Endothelial cell of umbilical vein (primary cell): ENCODE measurements at regions not wholly inside any gene's neighbourhood (a gene's known extent, or its start where the extent isn't known, plus 50 kb on each side); places are given as distances from the start of the nearest gene placed in this dataset.

Experiments
- BruUV-seq: library from RNA; stranded (reverse); fragments of 400-500 nt; replicated peaks from 2 replicates; lab custom pipeline; 2021; lab: Mats Ljungman, UMichigan
- CTCF ChIA-PET: fragments of 300-600, 350-600 bp; sonication (Branson Sonifier 250); formaldehyde crosslinking; loops from one replicate; lab custom pipeline; 2021; ENCODE audit warnings: antibody characterized with exemption, inconsistent platforms; lab: Charles Lee
- POLR2A ChIA-PET: fragments of 300-600, 350-600 bp; sonication (Branson Sonifier 250); formaldehyde crosslinking; loops from one replicate; lab custom pipeline; 2021; ENCODE audit warnings: antibody characterized with exemption, inconsistent platforms; lab: Charles Lee
- DNase-seq: peaks from one replicate; pipeline ENCODE4 v3.0.0-alpha.2; 2011; ENCODE audit warnings: low read depth, low spot score
- FAIRE-seq: peaks from 2 replicates; lab custom pipeline; 2011; peaks lifted over from hg19 to GRCh38; lab: Jason Lieb, UNC
- H2AFZ ChIP-seq: 2 replicates; pipeline ENCODE4 v1.6.0; 2012; ENCODE audit warnings: low read depth, low read length, control low read depth, inconsistent platforms
- H3K27ac ChIP-seq: 2 replicates; pipeline ENCODE4 v1.5.1; 2011; ENCODE audit warnings: low read depth, mild to moderate bottlenecking, control low read depth, low read length, moderate library complexity; ENCODE audit not compliant: insufficient read depth
- H3K27me3 ChIP-seq, 2 experiments: 2 replicates each; pipeline versions ENCODE4 v1.6.0 to v1.6.1; 2011; ENCODE audit warnings: low read length in 2 of 2, mixed read lengths in 1 of 2; ENCODE audit not compliant: control insufficient read depth in 2 of 2, insufficient read depth in 2 of 2
- H3K36me3 ChIP-seq, 2 experiments: 2 replicates in 1 of 2; 3 replicates in 1 of 2; pipeline ENCODE4 v1.5.1; 2011; ENCODE audit warnings: low read length in 2 of 2, mild to moderate bottlenecking in 1 of 2, moderate library complexity in 1 of 2; ENCODE audit not compliant: control insufficient read depth in 2 of 2, insufficient read depth in 2 of 2; ENCODE audit errors: extremely low read depth in 1 of 2
- H3K4me1 ChIP-seq: 3 replicates; pipeline ENCODE4 v1.5.1; 2011; ENCODE audit warnings: mild to moderate bottlenecking, low read length; ENCODE audit not compliant: control insufficient read depth, insufficient read depth; ENCODE audit errors: extremely low read depth
- H3K4me2 ChIP-seq: 2 replicates; pipeline ENCODE4 v1.6.1; 2011; ENCODE audit warnings: low read length, control low read depth, mixed read lengths; ENCODE audit not compliant: insufficient read depth
- H3K4me3 ChIP-seq, 3 experiments: fragments of 200-600 bp in 1 of 3; sonication (generic), shearing (Covaris generic) in 1 of 3; replicated peaks in 1 of 3; 2 replicates each; pipeline ENCODE4 v1.5.1; 2011 to 2016; ENCODE audit warnings: control low read depth in 3 of 3, low read length in 3 of 3, mild to moderate bottlenecking in 2 of 3, inconsistent platforms in 1 of 3, low read depth in 1 of 3, moderate library complexity in 1 of 3; ENCODE audit not compliant: insufficient read depth in 1 of 3
- H3K79me2 ChIP-seq: 2 replicates; pipeline ENCODE4 v1.6.0; 2012; ENCODE audit warnings: low read length, inconsistent platforms; ENCODE audit not compliant: control insufficient read depth, insufficient read depth
- H3K9ac ChIP-seq: replicated peaks from 2 replicates; pipeline ENCODE3; 2011; ENCODE audit warnings: low read length, control low read depth; ENCODE audit not compliant: insufficient read depth; ENCODE audit errors: extremely low read depth
- H3K9me1 ChIP-seq: replicated peaks from 3 replicates; pipeline ENCODE4 v1.6.0; 2011; ENCODE audit warnings: mild to moderate bottlenecking, low read length; ENCODE audit not compliant: control insufficient read depth, insufficient read depth; ENCODE audit errors: extremely low read depth
- H3K9me3 ChIP-seq: replicated peaks from 2 replicates; pipeline ENCODE4 v1.5.1; 2012; ENCODE audit warnings: low read length, inconsistent platforms; ENCODE audit not compliant: control insufficient read depth, insufficient read depth
- H4K20me1 ChIP-seq: replicated peaks from 2 replicates; pipeline ENCODE3; 2011; ENCODE audit warnings: mild to moderate bottlenecking, low read length; ENCODE audit not compliant: control insufficient read depth, insufficient read depth; ENCODE audit errors: extremely low read depth
- EZH2 ChIP-seq: IDR thresholded peaks from 2 replicates; pipeline ENCODE4 v1.6.1; 2012; ENCODE audit warnings: borderline replicate concordance, low read depth, mild to moderate bottlenecking, moderate library complexity, low read length, inconsistent platforms; ENCODE audit not compliant: severe bottlenecking
- FOS ChIP-seq: IDR thresholded peaks from 2 replicates; pipeline ENCODE4 v1.6.1; 2011; ENCODE audit warnings: mild to moderate bottlenecking, low read length, moderate library complexity, borderline replicate concordance; ENCODE audit not compliant: insufficient read depth
- GATA2 ChIP-seq: IDR thresholded peaks from 2 replicates; pipeline ENCODE4 v1.7.0; 2011; ENCODE audit warnings: low read depth, mild to moderate bottlenecking, moderate library complexity, mixed read lengths, low read length; ENCODE audit not compliant: insufficient read length, insufficient read depth
- JUN ChIP-seq: IDR thresholded peaks from 2 replicates; pipeline ENCODE4 v1.6.1; 2011; ENCODE audit warnings: borderline replicate concordance, low read depth; ENCODE audit not compliant: insufficient read length, insufficient read depth
- MYC ChIP-seq: IDR thresholded peaks from one replicate; pipeline ENCODE4 v1.6.1; 2011; ENCODE audit warnings: mild to moderate bottlenecking, low read depth, low read length
- POLR2A ChIP-seq: IDR thresholded peaks from 2 replicates; pipeline ENCODE4 v1.6.1; 2012; ENCODE audit warnings: low read depth, mild to moderate bottlenecking, control low read depth, low read length
- POLR2AphosphoS5 ChIP-seq: IDR thresholded peaks from 2 replicates; pipeline ENCODE4 v1.6.1; 2012; ENCODE audit warnings: low read depth, mild to moderate bottlenecking, control low read depth, low read length, moderate library complexity; ENCODE audit not compliant: insufficient read depth
- dilution Hi-C: fragments of 300-500 bp; cut with MboI; formaldehyde crosslinking; loops from one replicate; pipeline ENCODE4 v1.15.0; 2019; ENCODE audit warnings: low sequenced_read_pairs; ENCODE audit not compliant: extremely low pct_ligation_motif_present
- intact Hi-C: fragments of 100-400 bp; cut with micrococcal nuclease; formaldehyde crosslinking; loops from one replicate; pipeline ENCODE4 v1.10.0; 2022
- TF ChIP-seq, protein P1 (sequence below): IDR thresholded peaks from 2 replicates; pipeline ENCODE4 v1.6.1; 2011; ENCODE audit not compliant: insufficient read depth, insufficient read length
- TF ChIP-seq, protein P2 (sequence below), 2 donors: IDR thresholded peaks; 1 replicate in 1 of 2; 2 replicates in 1 of 2; pipeline ENCODE4 v1.5.1; 2011; ENCODE audit warnings: low read length in 2 of 2, mild to moderate bottlenecking in 2 of 2, moderate library complexity in 2 of 2, control low read depth in 1 of 2, inconsistent platforms in 1 of 2, low read depth in 1 of 2; ENCODE audit not compliant: insufficient read depth in 1 of 2; ENCODE audit errors: extremely low read depth in 1 of 2

DNA sequence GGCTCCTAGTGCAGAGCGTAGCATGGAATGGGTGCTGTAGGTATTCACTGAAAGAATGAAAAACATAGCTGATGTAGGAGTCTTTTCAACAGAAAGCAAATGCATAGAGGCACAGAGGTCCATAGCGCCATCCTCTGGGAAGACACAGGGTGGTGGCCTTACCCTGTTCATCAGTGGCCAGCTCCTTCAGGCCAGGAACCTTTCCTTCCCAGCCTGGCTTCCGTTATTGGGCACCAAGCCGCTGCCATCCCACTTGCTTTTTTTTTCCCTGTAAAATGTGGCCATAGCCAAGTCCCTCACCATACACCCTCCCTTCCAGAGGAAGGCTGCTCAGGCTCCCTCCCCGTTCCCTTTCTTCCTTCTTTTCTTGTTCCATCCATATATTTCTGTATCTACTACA, 118.1 kb downstream of the ZNF621 start:
- FAIRE-seq: no peak
- CTCF ChIA-PET: no interaction called here

DNA sequence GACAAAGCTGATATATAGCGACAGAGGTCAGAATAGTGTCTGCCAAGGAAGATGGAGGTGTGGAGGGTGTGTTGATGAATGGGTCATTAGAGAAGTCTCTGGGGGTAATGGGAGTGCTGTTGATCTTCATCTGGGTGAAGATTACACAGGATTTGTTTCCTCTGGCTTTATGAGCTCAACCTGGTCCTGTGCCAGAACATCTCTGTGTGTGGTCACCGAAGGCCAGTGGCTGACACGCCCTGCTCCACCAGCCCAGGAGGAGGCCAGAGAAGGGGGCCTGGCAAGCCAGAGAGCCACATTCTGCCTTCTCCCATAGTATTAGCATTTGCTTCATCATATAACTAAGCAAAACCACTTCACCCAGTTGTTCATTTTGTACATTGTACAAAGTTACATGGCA, 121.1 kb downstream of the ZNF621 start:
- no TSS peak for BruUV-seq
- H3K4me1 ChIP-seq: no peaks in the 10 kb centered on the region
- no peak overlapping the region for H3K4me2 ChIP-seq
- intact Hi-C loops (no loop called here), dilution Hi-C loops (no loop called here)
- DNase-seq: no peak
- H3K9ac ChIP-seq: no peak overlapping the region
- TF ChIP-seq GATA2: no peak
- no peak for TF ChIP-seq FOS
- no peak for TF ChIP-seq JUN
- TF ChIP-seq, protein P1, sequence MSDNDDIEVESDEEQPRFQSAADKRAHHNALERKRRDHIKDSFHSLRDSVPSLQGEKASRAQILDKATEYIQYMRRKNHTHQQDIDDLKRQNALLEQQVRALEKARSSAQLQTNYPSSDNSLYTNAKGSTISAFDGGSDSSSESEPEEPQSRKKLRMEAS: no peak
- TF ChIP-seq POLR2A: no peak
- TF ChIP-seq, protein P2, sequence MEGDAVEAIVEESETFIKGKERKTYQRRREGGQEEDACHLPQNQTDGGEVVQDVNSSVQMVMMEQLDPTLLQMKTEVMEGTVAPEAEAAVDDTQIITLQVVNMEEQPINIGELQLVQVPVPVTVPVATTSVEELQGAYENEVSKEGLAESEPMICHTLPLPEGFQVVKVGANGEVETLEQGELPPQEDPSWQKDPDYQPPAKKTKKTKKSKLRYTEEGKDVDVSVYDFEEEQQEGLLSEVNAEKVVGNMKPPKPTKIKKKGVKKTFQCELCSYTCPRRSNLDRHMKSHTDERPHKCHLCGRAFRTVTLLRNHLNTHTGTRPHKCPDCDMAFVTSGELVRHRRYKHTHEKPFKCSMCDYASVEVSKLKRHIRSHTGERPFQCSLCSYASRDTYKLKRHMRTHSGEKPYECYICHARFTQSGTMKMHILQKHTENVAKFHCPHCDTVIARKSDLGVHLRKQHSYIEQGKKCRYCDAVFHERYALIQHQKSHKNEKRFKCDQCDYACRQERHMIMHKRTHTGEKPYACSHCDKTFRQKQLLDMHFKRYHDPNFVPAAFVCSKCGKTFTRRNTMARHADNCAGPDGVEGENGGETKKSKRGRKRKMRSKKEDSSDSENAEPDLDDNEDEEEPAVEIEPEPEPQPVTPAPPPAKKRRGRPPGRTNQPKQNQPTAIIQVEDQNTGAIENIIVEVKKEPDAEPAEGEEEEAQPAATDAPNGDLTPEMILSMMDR (IDR thresholded peaks at IDR 0.05; ENCODE audit: extremely low read depth in 1 of 2, insufficient read depth in 1 of 2, low read depth in 1 of 2, low read length in 2 of 2): no peak
- no peak for TF ChIP-seq POLR2AphosphoS5
- TF ChIP-seq EZH2: no peak
- no peak for TF ChIP-seq MYC
- no peak overlapping the region for H2AFZ ChIP-seq
- FAIRE-seq: no peak
- H3K36me3 ChIP-seq: no peaks in the 10 kb centered on the region
- no peak overlapping the region for H3K4me3 ChIP-seq
- H3K27ac ChIP-seq: no peak overlapping the region
- no peaks in the 10 kb centered on the region for H4K20me1 ChIP-seq
- ChIA-PET CTCF (no interaction called here), POLR2A (no interaction called here)
- H3K9me1 ChIP-seq: no peaks in the 10 kb centered on the region
- H3K27me3 ChIP-seq: no peaks in the 10 kb centered on the region
- H3K9me3 ChIP-seq: no peaks in the 10 kb centered on the region
- no peaks in the 10 kb centered on the region for H3K79me2 ChIP-seq

More for the DNA sequence above, 118.1 kb downstream of the ZNF621 start:
- no peaks in the 10 kb centered on the region for H3K36me3 ChIP-seq
- no peaks in the 10 kb centered on the region for H3K4me1 ChIP-seq
- H3K9ac ChIP-seq: no peak overlapping the region
- no peak overlapping the region for H2AFZ ChIP-seq
- H3K79me2 ChIP-seq: no peaks in the 10 kb centered on the region
- no peaks in the 10 kb centered on the region for H3K9me3 ChIP-seq
- no peaks in the 10 kb centered on the region for H3K27me3 ChIP-seq
- POLR2A ChIA-PET: no interaction called here
- no peaks in the 10 kb centered on the region for H4K20me1 ChIP-seq
- no peak for DNase-seq
- no peaks in the 10 kb centered on the region for H3K9me1 ChIP-seq
- no TSS peak for BruUV-seq
- H3K27ac ChIP-seq: no peak overlapping the region
- TF ChIP-seq, protein P1: no peak
- TF ChIP-seq, protein P2 (IDR thresholded peaks at IDR 0.05; ENCODE audit: extremely low read depth in 1 of 2, insufficient read depth in 1 of 2, low read depth in 1 of 2, low read length in 2 of 2): no peak
- no peak for TF ChIP-seq POLR2A
- TF ChIP-seq GATA2: no peak
- no peak for TF ChIP-seq POLR2AphosphoS5
- no peak for TF ChIP-seq FOS
- TF ChIP-seq EZH2: no peak
- H3K4me2 ChIP-seq: no peak overlapping the region
- no peak overlapping the region for H3K4me3 ChIP-seq
- intact Hi-C loops (no loop called here), dilution Hi-C loops (no loop called here)
